Brain microvascular endothelial cell (primary cell): ENCODE measurements at regions not wholly inside any gene's neighbourhood (a gene's known extent, or its start where the extent isn't known, plus 50 kb on each side); places are given as distances from the start of the nearest gene placed in this dataset.
"Not testable (repeated sequence)": the region's sequence is repeated elsewhere in the genome, so short reads cannot be mapped to it uniquely, and the experiment has no call there.

ENCODE experiments used
- DNase-seq: peaks from one replicate; pipeline ENCODE4 v3.0.0-alpha.2; 2020
- H3K27ac ChIP-seq: fragments of 250-450 bp; sonication (Bioruptor Pico); 2 replicates; pipeline ENCODE4 v1.5.1; 2020; ENCODE audit warnings: mild to moderate bottlenecking, moderate library complexity
- H3K27me3 ChIP-seq: fragments of 250-450 bp; sonication (Bioruptor Pico); replicated peaks from 2 replicates; pipeline ENCODE4 v1.5.1; 2020; ENCODE audit warnings: mild to moderate bottlenecking
- H3K36me3 ChIP-seq: fragments of 250-450 bp; sonication (Bioruptor Pico); replicated peaks from 2 replicates; pipeline ENCODE4 v1.5.1; 2020; ENCODE audit warnings: mild to moderate bottlenecking
- H3K4me3 ChIP-seq: 2 replicates; pipeline ENCODE4 v1.5.1; 2011; ENCODE audit warnings: low read depth, mild to moderate bottlenecking, control low read depth, low read length, moderate library complexity
- in situ Hi-C: cut with HindIII; loops from 2 replicates; pipeline ENCODE4 v1.10.0; 2017; ENCODE audit warnings: low sequenced_read_pairs, low pct_ligation_motif_present
- TF ChIP-seq, protein P1 (sequence below): IDR thresholded peaks from 2 replicates; pipeline ENCODE4 v1.5.1; 2011; ENCODE audit warnings: low read depth, mild to moderate bottlenecking, moderate library complexity, low read length, control low read depth, inconsistent platforms; ENCODE audit errors: missing control alignments

- DNase-seq = no peak
- H3K27me3 ChIP-seq = no peaks in the 10 kb centered on the region
Measured at GRCh38 chr3:191566469-191566868, 105.5 kb downstream of the PYDC2 start.

DNA sequence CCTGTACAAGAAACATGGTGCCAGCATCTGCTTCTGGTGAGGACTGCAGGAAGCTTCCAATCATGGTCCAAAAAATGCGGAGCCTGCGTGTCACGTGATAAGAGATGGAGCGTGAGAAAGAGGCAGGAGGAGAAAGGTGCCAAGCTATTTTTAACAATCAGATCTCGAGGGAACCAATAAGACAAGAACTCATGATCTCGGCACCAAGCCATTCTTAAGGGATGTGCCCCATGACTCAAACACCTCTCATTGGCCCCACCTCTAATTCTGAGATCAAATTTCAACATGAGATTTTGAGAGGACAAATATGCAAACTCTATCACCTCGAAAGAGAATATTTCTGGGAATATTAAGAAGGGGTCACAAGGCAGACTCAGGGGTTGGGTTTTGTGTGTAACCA lies 107.2 kb downstream of the PYDC2 start:
- no peaks in the 10 kb centered on the region for H3K27me3 ChIP-seq
- H3K27ac ChIP-seq = no peak overlapping the region
- no peaks in the 10 kb centered on the region for H3K36me3 ChIP-seq
- DNase-seq = no peak
- in situ Hi-C loops = no loop called here
- no peak overlapping the region for H3K4me3 ChIP-seq
- TF ChIP-seq, protein P1, sequence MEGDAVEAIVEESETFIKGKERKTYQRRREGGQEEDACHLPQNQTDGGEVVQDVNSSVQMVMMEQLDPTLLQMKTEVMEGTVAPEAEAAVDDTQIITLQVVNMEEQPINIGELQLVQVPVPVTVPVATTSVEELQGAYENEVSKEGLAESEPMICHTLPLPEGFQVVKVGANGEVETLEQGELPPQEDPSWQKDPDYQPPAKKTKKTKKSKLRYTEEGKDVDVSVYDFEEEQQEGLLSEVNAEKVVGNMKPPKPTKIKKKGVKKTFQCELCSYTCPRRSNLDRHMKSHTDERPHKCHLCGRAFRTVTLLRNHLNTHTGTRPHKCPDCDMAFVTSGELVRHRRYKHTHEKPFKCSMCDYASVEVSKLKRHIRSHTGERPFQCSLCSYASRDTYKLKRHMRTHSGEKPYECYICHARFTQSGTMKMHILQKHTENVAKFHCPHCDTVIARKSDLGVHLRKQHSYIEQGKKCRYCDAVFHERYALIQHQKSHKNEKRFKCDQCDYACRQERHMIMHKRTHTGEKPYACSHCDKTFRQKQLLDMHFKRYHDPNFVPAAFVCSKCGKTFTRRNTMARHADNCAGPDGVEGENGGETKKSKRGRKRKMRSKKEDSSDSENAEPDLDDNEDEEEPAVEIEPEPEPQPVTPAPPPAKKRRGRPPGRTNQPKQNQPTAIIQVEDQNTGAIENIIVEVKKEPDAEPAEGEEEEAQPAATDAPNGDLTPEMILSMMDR = no peak

More at GRCh38 chr3:191566469-191566868, 105.5 kb downstream of the PYDC2 start:
- in situ Hi-C loops = no loop called here
- Histone ChIP-seq H3K4me3 (no peak overlapping the region), H3K27ac (no peak overlapping the region), H3K36me3 (no peaks in the 10 kb centered on the region)
- TF ChIP-seq, protein P1 = no peak

GRCh38 chr3:191592105-191592504 lies 131.1 kb downstream of the PYDC2 start:
- Histone ChIP-seq H3K27me3 (no peaks in the 10 kb centered on the region), H3K27ac (no peak overlapping the region), H3K36me3 (no peaks in the 10 kb centered on the region), H3K4me3 (no peak overlapping the region)
- TF ChIP-seq, protein P1 = no peak
- in situ Hi-C loops = no loop called here
- no peak for DNase-seq

DNA sequence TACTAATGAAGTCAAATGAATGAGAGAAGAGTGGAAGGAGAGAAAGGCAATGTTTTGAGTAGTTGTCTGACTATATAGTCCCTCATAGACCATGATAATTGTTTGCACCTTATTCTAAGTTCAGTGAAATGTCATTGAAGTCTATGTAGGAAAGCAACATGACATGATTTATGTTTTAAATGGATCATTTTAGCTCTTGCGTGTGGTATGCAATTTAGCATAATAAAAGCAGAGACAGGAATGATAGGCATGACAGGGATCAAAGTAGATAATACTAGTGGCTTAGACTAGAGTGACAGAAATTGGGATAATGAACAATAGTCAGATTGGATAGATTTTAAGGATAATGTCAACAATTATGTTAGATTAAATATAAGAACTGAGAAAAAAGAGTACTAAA lies 132.5 kb downstream of the PYDC2 start:
- Histone ChIP-seq H3K4me3 (no peak overlapping the region), H3K36me3 (no peaks in the 10 kb centered on the region), H3K27me3 (no peaks in the 10 kb centered on the region), H3K27ac (no peak overlapping the region)
- TF ChIP-seq, protein P1 = no peak
- in situ Hi-C loops = no loop called here
- no peak for DNase-seq

DNA sequence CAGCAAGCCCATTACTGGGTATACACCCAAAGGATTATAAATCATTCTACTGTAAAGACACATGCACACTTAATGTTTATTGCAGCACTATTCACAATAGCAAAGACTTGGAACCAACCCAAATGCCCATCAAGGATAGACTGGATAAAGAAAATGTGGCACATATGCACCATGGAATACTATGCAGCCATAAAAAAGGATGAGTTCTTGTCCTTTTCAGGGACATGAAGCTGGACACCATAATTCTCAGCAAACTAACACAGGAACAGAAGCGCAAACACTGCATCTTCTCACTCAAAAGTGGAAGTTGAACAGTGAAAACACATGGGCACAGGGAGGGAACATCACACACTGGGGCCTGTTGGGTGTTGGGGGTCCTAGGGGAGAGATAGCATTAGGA lies 154.5 kb downstream of the PYDC2 start:
- in situ Hi-C loops, DNase-seq, H3K27me3 ChIP-seq, H3K4me3 ChIP-seq, H3K36me3 ChIP-seq, H3K27ac ChIP-seq: not testable (repeated sequence)

- H3K27me3 ChIP-seq = no peaks in the 10 kb centered on the region
- TF ChIP-seq, protein P1 = no peak
- H3K27ac ChIP-seq = no peak overlapping the region
- DNase-seq = no peak
- no peaks in the 10 kb centered on the region for H3K36me3 ChIP-seq
- no peak overlapping the region for H3K4me3 ChIP-seq
- in situ Hi-C loops = no loop called here
Measured at GRCh38 chr3:191624299-191624698, 163.3 kb downstream of the PYDC2 start.
